Omental fat pad (tissue), 3 donors: ENCODE measurements at regions not wholly inside any gene's neighbourhood (a gene's known extent, or its start where the extent isn't known, plus 50 kb on each side); places are given as distances from the start of the nearest gene placed in this dataset.
A peak's percentile ranks its signal among the peaks of the same experiment; 100 is the strongest.

Experiments
- ATAC-seq: fragments of 150-250 bp; one replicate; pipeline ENCODE4 v1.9.1; 2016; ENCODE audit warnings: mild to moderate bottlenecking, moderate library complexity; ENCODE audit not compliant: low FRiP score
- DNase-seq: peaks from one replicate; pipeline ENCODE4 v3.0.0-alpha.2; 2019; ENCODE audit warnings: low spot score
- CTCF ChIP-seq, 3 donors: fragments of 450-650 bp; IDR thresholded peaks; one replicate each; pipeline ENCODE4 v1.5.1; 2016 to 2017; ENCODE audit warnings: antibody characterized with exemption in 3 of 3, mild to moderate bottlenecking in 3 of 3, moderate library complexity in 2 of 3

DNA sequence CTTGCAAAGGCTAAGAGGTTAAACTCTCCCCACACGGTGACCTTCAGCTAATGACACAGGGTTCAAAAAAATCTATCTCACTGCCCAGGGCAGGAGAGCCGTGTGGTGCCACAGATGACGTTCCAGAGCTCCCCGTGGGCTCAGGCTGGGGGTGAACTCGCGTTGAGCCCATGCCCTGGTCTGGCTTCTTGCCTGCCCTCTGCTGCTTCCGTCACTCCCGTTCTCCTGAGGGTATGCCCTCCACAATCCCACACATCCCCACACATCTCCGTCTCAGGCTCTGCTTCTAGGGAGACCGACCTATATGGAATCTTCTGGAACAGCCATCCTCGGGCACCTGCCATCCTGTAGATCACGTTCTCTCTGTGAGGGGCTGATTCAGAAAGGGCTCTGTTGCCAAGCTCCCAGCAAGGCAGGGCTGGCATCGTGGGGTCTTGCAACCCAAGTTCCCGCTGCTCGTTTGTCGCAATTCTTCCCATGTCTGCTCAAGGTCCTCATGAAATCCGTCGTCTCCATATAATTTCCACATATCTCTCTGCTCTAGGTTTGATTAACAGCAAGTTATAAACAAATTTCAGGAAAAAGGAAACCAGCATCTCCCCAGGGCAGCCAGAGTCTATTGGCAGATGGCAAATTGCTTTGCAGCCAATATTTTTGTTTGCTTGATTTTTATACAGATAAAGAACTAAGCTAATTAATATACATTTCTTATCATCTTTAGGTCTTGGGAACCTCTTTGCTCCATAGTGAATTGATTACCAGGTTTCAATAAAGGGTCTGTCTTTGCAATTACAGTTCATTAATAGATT lies 278.2 kb downstream of the PTPRU start:
- DNase-seq (no peak), ATAC-seq (no peak)
- TF ChIP-seq CTCF (IDR thresholded peaks at IDR 0.05), result no peak

- no peak for ATAC-seq
- DNase-seq, result no peak
- TF ChIP-seq CTCF (IDR thresholded peaks at IDR 0.05), result no peak
These were observed 277.0 kb downstream of the PTPRU start for GRCh38 chr1:29513357-29513756.

DNA sequence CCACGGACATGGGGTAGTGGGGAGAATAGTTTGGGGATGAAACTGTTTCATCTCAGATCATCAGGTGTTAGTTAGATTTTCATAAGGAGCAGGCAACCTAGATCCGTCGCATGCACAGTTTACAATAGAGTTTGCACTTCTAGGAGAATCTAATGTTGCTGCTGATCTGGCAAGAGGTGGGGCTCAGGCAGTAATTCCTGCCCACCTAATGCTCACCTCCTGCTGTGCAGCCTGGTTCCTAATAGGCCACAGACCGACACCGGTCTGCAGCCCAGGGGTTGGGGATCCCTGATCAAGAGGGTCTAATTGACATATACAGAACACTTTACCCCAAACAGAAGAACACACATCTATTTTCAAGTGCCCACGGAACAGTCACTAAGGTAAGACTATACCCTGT lies 275.1 kb downstream of the PTPRU start:
- TF ChIP-seq CTCF (IDR thresholded peaks at IDR 0.05), result no peak
- no peak for ATAC-seq
- DNase-seq, result no peak

DNA sequence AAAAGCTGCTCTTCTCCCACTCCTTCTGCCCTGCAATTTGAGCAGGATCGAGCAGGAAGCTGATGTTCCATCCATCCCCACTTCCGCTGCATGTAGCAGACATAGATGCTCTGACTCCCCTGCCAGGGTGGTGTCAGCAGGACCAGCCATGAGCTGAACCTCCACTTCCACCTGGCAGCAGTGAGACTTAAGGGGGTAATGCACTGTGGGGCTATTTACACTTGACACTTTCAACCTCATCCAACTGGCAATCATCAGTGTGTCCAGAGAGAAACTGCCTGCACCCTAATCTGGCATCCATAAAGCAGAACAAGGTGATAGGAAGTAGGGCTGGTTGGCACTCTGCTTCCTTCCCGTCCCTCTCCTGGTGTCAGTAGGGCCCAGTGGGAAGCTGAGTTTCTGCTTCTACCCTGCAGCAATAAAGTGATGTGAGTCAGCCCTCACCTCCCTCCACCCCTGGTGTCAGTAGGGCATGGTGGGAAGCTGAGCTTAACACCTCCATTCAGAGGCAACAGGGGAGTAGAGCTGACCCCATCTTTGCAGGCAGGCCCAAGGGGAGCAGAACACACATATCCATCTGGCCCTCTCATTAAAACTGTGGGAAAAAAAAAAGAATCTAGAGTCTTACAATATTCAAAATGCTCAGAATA lies 272.3 kb downstream of the PTPRU start:
- DNase-seq (no peak), ATAC-seq (no peak)
- no peak for TF ChIP-seq CTCF (IDR thresholded peaks at IDR 0.05)

- TF ChIP-seq CTCF (IDR thresholded peaks at IDR 0.05), result no peak
- no peak for ATAC-seq
- no peak for DNase-seq
These were observed 270.4 kb downstream of the PTPRU start for GRCh38 chr1:29506678-29507225.

DNA sequence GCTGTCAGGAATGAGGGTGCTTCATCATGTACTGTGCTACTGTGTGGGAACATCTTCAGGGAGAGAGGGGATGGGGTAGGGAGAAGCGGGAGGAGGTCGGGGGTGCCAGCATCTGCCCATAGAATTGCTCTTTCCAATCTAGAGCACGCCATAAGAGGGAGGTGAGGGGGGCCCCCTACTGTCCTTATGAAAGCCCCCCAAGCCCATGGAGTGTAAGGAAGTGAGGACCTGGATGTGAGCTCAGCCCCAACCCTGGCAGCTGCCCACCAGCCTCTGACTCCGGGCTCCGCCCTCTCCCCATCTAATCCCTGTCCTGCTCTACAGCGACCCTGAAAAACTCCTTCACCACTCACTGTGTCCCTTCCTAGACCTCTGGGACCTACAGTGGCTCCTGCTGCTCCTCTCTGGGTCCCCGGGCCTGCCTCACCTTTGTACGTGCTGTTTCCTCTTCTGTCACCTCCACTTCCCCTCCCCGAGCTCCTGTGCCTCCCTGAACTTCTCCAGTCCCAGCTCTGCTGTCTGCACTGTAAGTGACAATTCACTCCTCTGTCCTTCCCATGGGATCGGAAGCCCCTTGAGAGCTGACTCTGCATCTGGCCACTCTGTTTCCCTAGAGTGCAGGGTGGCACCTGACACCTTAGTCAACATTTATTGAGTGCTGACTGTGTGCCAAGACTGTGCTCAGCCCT lies 269.4 kb downstream of the PTPRU start:
- DNase-seq (no peak), ATAC-seq (peak; percentile 26)
- no peak for TF ChIP-seq CTCF (IDR thresholded peaks at IDR 0.05)
